H1 (cell line): ENCODE measurements at regions not wholly inside any gene's neighbourhood (a gene's known extent, or its start where the extent isn't known, plus 50 kb on each side); places are given as distances from the start of the nearest gene placed in this dataset.

ENCODE experiments used
- CTCF ChIA-PET: fragments of 300-600 bp; sonication (Branson Sonifier 250); formaldehyde crosslinking; loops from one replicate; lab custom pipeline; 2021; ENCODE audit not compliant: partially characterized antibody; lab: Charles Lee
- POLR2A ChIA-PET: fragments of 300-600 bp; sonication (Branson Sonifier 250); formaldehyde crosslinking; loops from one replicate; lab custom pipeline; 2021; ENCODE audit warnings: inconsistent platforms; ENCODE audit not compliant: partially characterized antibody; lab: Charles Lee
- DNase-seq, 2 experiments: peaks; one replicate each; pipeline versions ENCODE4 v3.0.0 to v3.0.0-alpha.2; 2010 to 2022; ENCODE audit warnings: low spot score in 2 of 2, low read depth in 1 of 2, mixed read lengths in 1 of 2
- FAIRE-seq: peaks from 2 replicates; lab custom pipeline; 2011; peaks lifted over from hg19 to GRCh38; lab: Jason Lieb, UNC
- H2AFZ ChIP-seq: 2 replicates; pipeline ENCODE4 v1.8.1; 2012; ENCODE audit warnings: low read length, inconsistent platforms
- H2AK5ac ChIP-seq: 2 replicates; pipeline ENCODE4 v1.6.1; 2013; ENCODE audit warnings: low read depth, low read length
- H2BK120ac ChIP-seq: replicated peaks from 2 replicates; pipeline ENCODE3; 2013; ENCODE audit warnings: low read depth, low read length, inconsistent platforms
- H2BK12ac ChIP-seq: 2 replicates; pipeline ENCODE4 v1.6.1; 2013; ENCODE audit warnings: low read depth, low read length
- H2BK15ac ChIP-seq: 2 replicates; pipeline ENCODE4 v1.6.1; 2013; ENCODE audit warnings: low read length
- H2BK20ac ChIP-seq: 2 replicates; pipeline ENCODE4 v1.6.1; 2013; ENCODE audit warnings: low read length
- H2BK5ac ChIP-seq: 2 replicates; pipeline ENCODE4 v1.6.1; 2013; ENCODE audit warnings: low read depth, low read length
- H3K14ac ChIP-seq: 2 replicates; pipeline ENCODE4 v1.6.1; 2013; ENCODE audit warnings: inconsistent platforms; ENCODE audit not compliant: insufficient read length
- H3K18ac ChIP-seq: 2 replicates; pipeline ENCODE4 v1.6.1; 2013; ENCODE audit warnings: low read length; ENCODE audit errors: extremely low read depth
- H3K23ac ChIP-seq: 2 replicates; pipeline ENCODE4 v1.6.1; 2013; ENCODE audit warnings: inconsistent platforms; ENCODE audit not compliant: insufficient read length
- H3K23me2 ChIP-seq: 2 replicates; pipeline ENCODE4 v1.6.1; 2013; ENCODE audit warnings: low read depth, low read length
- H3K27ac ChIP-seq: 2 replicates; pipeline ENCODE4 v1.6.1; 2011; ENCODE audit warnings: low read depth, low read length, inconsistent platforms
- H3K27me3 ChIP-seq, 4 experiments: replicated peaks in 1 of 4; 1 replicate in 1 of 4; 2 replicates in 3 of 4; pipeline versions ENCODE4 v1.6.1 to v1.8.1; 2011 to 2013; ENCODE audit warnings: low read length in 3 of 4, mild to moderate bottlenecking in 3 of 4, inconsistent platforms in 2 of 4, mixed read lengths in 2 of 4, moderate library complexity in 1 of 4; ENCODE audit not compliant: control insufficient read depth in 3 of 4, insufficient read depth in 3 of 4; ENCODE audit errors: extremely low read depth in 1 of 4
- H3K36me3 ChIP-seq, 4 experiments: 2 replicates each; pipeline versions ENCODE4 v1.6.1 to v1.8.1; 2011 to 2013; ENCODE audit warnings: mild to moderate bottlenecking in 4 of 4, low read length in 3 of 4, moderate library complexity in 2 of 4, control low read depth in 1 of 4, inconsistent platforms in 1 of 4; ENCODE audit not compliant: insufficient read depth in 4 of 4, control insufficient read depth in 2 of 4
- H3K4ac ChIP-seq: replicated peaks from 2 replicates; pipeline ENCODE3; 2013; ENCODE audit warnings: low read length, low read depth, mixed read lengths, inconsistent platforms; ENCODE audit not compliant: insufficient read length
- H3K4me1 ChIP-seq, 4 experiments: replicated peaks in 1 of 4; 1 replicate in 1 of 4; 2 replicates in 3 of 4; pipeline versions ENCODE4 v1.6.1 to v1.8.1; 2011 to 2013; ENCODE audit warnings: low read length in 3 of 4, inconsistent platforms in 2 of 4, mixed read lengths in 1 of 4; ENCODE audit not compliant: insufficient read depth in 4 of 4, control insufficient read depth in 3 of 4
- H3K4me2 ChIP-seq, 2 experiments: 2 replicates each; pipeline versions ENCODE4 v1.6.1 to v1.8.1; 2011 to 2013; ENCODE audit warnings: low read depth in 2 of 2, low read length in 2 of 2, control low read depth in 1 of 2, inconsistent platforms in 1 of 2, mild to moderate bottlenecking in 1 of 2; ENCODE audit not compliant: insufficient read depth in 1 of 2
- H3K4me3 ChIP-seq, 4 experiments: fragments of 200-600, 300-600 bp in 1 of 4; sonication (generic), shearing (Covaris generic), sonication (Bioruptor Twin) in 1 of 4; 2 replicates each; pipeline versions ENCODE4 v1.5.1 to v1.8.1; 2011 to 2016; ENCODE audit warnings: low read length in 4 of 4, low read depth in 3 of 4, control low read depth in 2 of 4, inconsistent platforms in 2 of 4, mild to moderate bottlenecking in 2 of 4, mixed read lengths in 1 of 4, moderate library complexity in 1 of 4; ENCODE audit not compliant: insufficient read depth in 2 of 4; ENCODE audit errors: extremely low read depth in 1 of 4
- H3K56ac ChIP-seq: replicated peaks from 2 replicates; pipeline ENCODE3; 2013; ENCODE audit warnings: low read depth, mild to moderate bottlenecking, mixed read lengths, low read length, inconsistent platforms; ENCODE audit not compliant: insufficient read length
- H3K79me1 ChIP-seq: 2 replicates; pipeline ENCODE4 v1.6.1; 2013; ENCODE audit warnings: low read depth, low read length, control low read depth
- H3K79me2 ChIP-seq, 2 experiments: 2 replicates each; pipeline versions ENCODE4 v1.6.1 to v1.8.1; 2012 to 2013; ENCODE audit warnings: low read length in 2 of 2, mild to moderate bottlenecking in 2 of 2, inconsistent platforms in 1 of 2; ENCODE audit not compliant: insufficient read depth in 2 of 2, control insufficient read depth in 1 of 2
- H3K9ac ChIP-seq, 4 experiments: replicated peaks in 1 of 4; 1 replicate in 1 of 4; 2 replicates in 3 of 4; pipeline versions ENCODE4 v1.6.1 to v1.8.1; 2011 to 2013; ENCODE audit warnings: low read depth in 3 of 4, low read length in 3 of 4, control low read depth in 2 of 4, mild to moderate bottlenecking in 2 of 4, moderate library complexity in 2 of 4, inconsistent platforms in 1 of 4; ENCODE audit errors: extremely low read depth in 1 of 4
- H3K9me3 ChIP-seq, 2 experiments: 2 replicates each; pipeline versions ENCODE4 v1.6.1 to v1.8.1; 2012 to 2013; ENCODE audit warnings: mild to moderate bottlenecking in 2 of 2, moderate library complexity in 2 of 2, control low read depth in 1 of 2, inconsistent platforms in 1 of 2, low read depth in 1 of 2, low read length in 1 of 2, mixed read lengths in 1 of 2; ENCODE audit not compliant: insufficient read depth in 2 of 2
- H4K20me1 ChIP-seq, 2 experiments: replicated peaks in 1 of 2; 2 replicates each; pipeline versions ENCODE3 to v1.8.1; 2011 to 2013; ENCODE audit warnings: inconsistent platforms in 2 of 2, low read length in 2 of 2, mild to moderate bottlenecking in 1 of 2; ENCODE audit not compliant: insufficient read depth in 2 of 2, control insufficient read depth in 1 of 2
- H4K5ac ChIP-seq: 2 replicates; pipeline ENCODE4 v1.6.1; 2013; ENCODE audit warnings: low read length, low read depth, mixed read lengths, inconsistent platforms; ENCODE audit not compliant: insufficient read length
- H4K8ac ChIP-seq: 2 replicates; pipeline ENCODE4 v1.8.0; 2013; ENCODE audit warnings: mild to moderate bottlenecking, moderate library complexity, low read length, inconsistent platforms; ENCODE audit not compliant: insufficient read depth; ENCODE audit errors: extremely low read depth
- H4K91ac ChIP-seq: replicated peaks from 2 replicates; pipeline ENCODE3; 2013; ENCODE audit warnings: low read length, mixed read lengths, inconsistent platforms; ENCODE audit not compliant: insufficient read length
- BACH1 ChIP-seq: IDR thresholded peaks from 2 replicates; pipeline ENCODE4 v1.6.1; 2012; ENCODE audit warnings: low read length, improper control_type of control experiment
- CEBPB ChIP-seq: IDR thresholded peaks from 2 replicates; pipeline ENCODE4 v1.6.1; 2012; ENCODE audit warnings: low read depth, low read length
- CTCF ChIP-seq, 3 experiments: IDR thresholded peaks; 1 replicate in 2 of 3; 2 replicates in 1 of 3; pipeline versions ENCODE4 v1.5.1 to v1.6.1; 2011; ENCODE audit warnings: low read length in 3 of 3, mild to moderate bottlenecking in 3 of 3, inconsistent platforms in 2 of 3, low read depth in 1 of 3, moderate library complexity in 1 of 3; ENCODE audit not compliant: insufficient read depth in 1 of 3; ENCODE audit errors: control extremely low read depth in 1 of 3
- HDAC2 ChIP-seq, 2 experiments: fragments of 300-600 bp in 1 of 2; sonication (generic) in 1 of 2; IDR thresholded peaks; 2 replicates each; pipeline ENCODE4 v1.6.1; 2011 to 2012; ENCODE audit warnings: low read depth in 2 of 2, low read length in 2 of 2, mild to moderate bottlenecking in 2 of 2, moderate library complexity in 2 of 2, borderline replicate concordance in 1 of 2, inconsistent platforms in 1 of 2
- JUND ChIP-seq: IDR thresholded peaks from 2 replicates; pipeline ENCODE4 v1.6.1; 2011; ENCODE audit warnings: mild to moderate bottlenecking, improper control_type of control experiment, low read length
- POLR2A ChIP-seq, 2 experiments: IDR thresholded peaks; 1 replicate in 1 of 2; 2 replicates in 1 of 2; pipeline ENCODE4 v1.6.1; 2011; ENCODE audit warnings: low read depth in 2 of 2, low read length in 2 of 2, mild to moderate bottlenecking in 2 of 2; ENCODE audit errors: control extremely low read depth in 1 of 2
- RAD21 ChIP-seq, 2 experiments: IDR thresholded peaks in 1 of 2; conservative IDR thresholded peaks in 1 of 2; 2 replicates each; pipeline ENCODE4 v1.6.1; 2011; ENCODE audit warnings: low read depth in 2 of 2, low read length in 2 of 2, improper control_type of control experiment in 1 of 2, inconsistent platforms in 1 of 2, mild to moderate bottlenecking in 1 of 2, moderate library complexity in 1 of 2
- WGBS, 2 experiments: shearing (Covaris generic) in 1 of 2; methylation state at CpG; one replicate each; pipeline versions ENCODE4 v1.1.6 to v1.1.7; 2013 to 2015; ENCODE audit warnings: low lambda C conversion rate in 2 of 2, mixed read lengths in 2 of 2, inconsistent platforms in 1 of 2, low coverage in 1 of 2, missing lambda C conversion rate in 1 of 2; ENCODE audit not compliant: insufficient replicate concordance in 2 of 2, insufficient coverage in 1 of 2, insufficient read length in 1 of 2; ENCODE audit errors: extremely low coverage in 1 of 2, missing lambda C conversion rate in 1 of 2; 5-methylcytosine and 5-hydroxymethylcytosine counted together
- TF ChIP-seq, protein P1 (sequence below): IDR thresholded peaks from 2 replicates; pipeline ENCODE4 v1.6.1; 2012; ENCODE audit warnings: inconsistent platforms
- TF ChIP-seq, protein P2 (sequence below): IDR thresholded peaks from 2 replicates; pipeline ENCODE4 v1.6.1; 2012; ENCODE audit warnings: low read length, inconsistent platforms

GRCh38 chr12:3371018-3371417 is 120.0 kb upstream of the PRMT8 start:
- Histone ChIP-seq H2BK5ac (no peak overlapping the region), H2AK5ac (no peak overlapping the region), H3K14ac (no peak overlapping the region), H4K20me1 (no peaks in the 10 kb centered on the region), H3K4me1 (peaks cover 0 to 2% (median 0%) of the 10 kb centered on the region in 4 experiments; a peak in 1 of 7 replicates), H2BK15ac (no peak overlapping the region), H3K9ac (no peak overlapping the region), H3K4me3 (no peak overlapping the region), H2BK12ac (no peak overlapping the region), H3K79me1 (no peaks in the 10 kb centered on the region), H3K27ac (no peak overlapping the region), H3K56ac (no peak overlapping the region), H2AFZ (no peak overlapping the region), H3K79me2 (no peaks in the 10 kb centered on the region), H3K23ac (no peak overlapping the region), H3K27me3 (peaks cover 5 to 19% (median 18%) of the 10 kb centered on the region in 4 experiments), H3K9me3 (no peaks in the 10 kb centered on the region), H4K91ac (no peak overlapping the region), H4K8ac (no peak overlapping the region), H3K36me3 (no peaks in the 10 kb centered on the region), H3K4ac (no peak overlapping the region), H3K23me2 (no peaks in the 10 kb centered on the region; the same call in 1 of the 2 replicates), H4K5ac (no peak overlapping the region), H2BK20ac (no peak overlapping the region), H3K18ac (no peak overlapping the region), H3K4me2 (no peak overlapping the region), H2BK120ac (no peak overlapping the region)
- FAIRE-seq (no peak), DNase-seq (no peak)
- ChIA-PET POLR2A (interaction anchor here (0.9 to 1.3 kb wide), 2 partner anchors 28 to 57 kb away, joined by 3 read pairs; no protein-coding TSS in a partner anchor), CTCF (interaction anchor here (1.2 to 2.6 kb wide), 6 partner anchors 12 to 163 kb away, joined by 3 to 10 read pairs (median 5); no protein-coding TSS in a partner anchor)
- WGBS, 2 experiments = 92% methylated on average over 4 of the region's 4 CpGs; no CpG with 5 or more reads in 1 of the 2 experiments
- TF ChIP-seq JUND (no peak), RAD21 (IDR thresholded peaks at IDR 0.05 in 1 of 2, conservative IDR thresholded peaks at IDR 0.05 in 1 of 2; ENCODE audit: low read depth in 2 of 2, low read length in 2 of 2) (no peak), BACH1 (no peak), HDAC2 (IDR thresholded peaks at IDR 0.05; ENCODE audit: borderline replicate concordance in 1 of 2, low read depth in 2 of 2, low read length in 2 of 2) (no peak), POLR2A (IDR thresholded peaks at IDR 0.05; ENCODE audit: control extremely low read depth in 1 of 2, low read depth in 2 of 2, low read length in 2 of 2) (no peak), CTCF (IDR thresholded peaks at IDR 0.05; ENCODE audit: control extremely low read depth in 1 of 3, insufficient read depth in 1 of 3, low read depth in 1 of 3, low read length in 3 of 3) (no peak), CEBPB (no peak)
- TF ChIP-seq, protein P1, sequence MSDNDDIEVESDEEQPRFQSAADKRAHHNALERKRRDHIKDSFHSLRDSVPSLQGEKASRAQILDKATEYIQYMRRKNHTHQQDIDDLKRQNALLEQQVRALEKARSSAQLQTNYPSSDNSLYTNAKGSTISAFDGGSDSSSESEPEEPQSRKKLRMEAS = no peak
- TF ChIP-seq, protein P2, sequence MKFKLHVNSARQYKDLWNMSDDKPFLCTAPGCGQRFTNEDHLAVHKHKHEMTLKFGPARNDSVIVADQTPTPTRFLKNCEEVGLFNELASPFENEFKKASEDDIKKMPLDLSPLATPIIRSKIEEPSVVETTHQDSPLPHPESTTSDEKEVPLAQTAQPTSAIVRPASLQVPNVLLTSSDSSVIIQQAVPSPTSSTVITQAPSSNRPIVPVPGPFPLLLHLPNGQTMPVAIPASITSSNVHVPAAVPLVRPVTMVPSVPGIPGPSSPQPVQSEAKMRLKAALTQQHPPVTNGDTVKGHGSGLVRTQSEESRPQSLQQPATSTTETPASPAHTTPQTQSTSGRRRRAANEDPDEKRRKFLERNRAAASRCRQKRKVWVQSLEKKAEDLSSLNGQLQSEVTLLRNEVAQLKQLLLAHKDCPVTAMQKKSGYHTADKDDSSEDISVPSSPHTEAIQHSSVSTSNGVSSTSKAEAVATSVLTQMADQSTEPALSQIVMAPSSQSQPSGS = no peak
